ENCODE measurements at regions not wholly inside any gene's neighbourhood (a gene's known extent, or its start where the extent isn't known, plus 50 kb on each side); places are given as distances from the start of the nearest gene placed in this dataset.
"Not testable (repeated sequence)": the region's sequence is repeated elsewhere in the genome, so short reads cannot be mapped to it uniquely, and the experiment has no call there.

DNA sequence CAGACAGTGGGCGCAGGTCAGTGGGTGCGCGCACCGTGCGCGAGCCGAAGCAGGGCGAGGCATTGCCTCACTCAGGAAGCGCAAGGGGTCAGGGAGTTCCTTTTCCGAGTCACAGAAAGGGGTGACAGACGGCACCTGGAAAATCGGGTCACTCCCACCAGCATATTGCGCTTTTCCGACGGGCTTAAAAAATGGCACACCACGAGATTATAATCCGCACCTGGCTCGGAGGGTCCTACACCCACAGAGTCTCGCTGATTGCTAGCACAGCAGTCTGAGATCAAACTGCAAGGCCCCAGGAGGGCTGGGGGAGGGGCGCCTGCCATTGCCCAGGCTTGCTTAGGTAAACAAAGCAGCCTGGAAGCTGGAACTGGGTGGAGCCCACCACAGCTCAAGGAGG lies 372.2 kb downstream of the NKX6-1 start:
- not testable (repeated sequence) for DNase-seq

DNA sequence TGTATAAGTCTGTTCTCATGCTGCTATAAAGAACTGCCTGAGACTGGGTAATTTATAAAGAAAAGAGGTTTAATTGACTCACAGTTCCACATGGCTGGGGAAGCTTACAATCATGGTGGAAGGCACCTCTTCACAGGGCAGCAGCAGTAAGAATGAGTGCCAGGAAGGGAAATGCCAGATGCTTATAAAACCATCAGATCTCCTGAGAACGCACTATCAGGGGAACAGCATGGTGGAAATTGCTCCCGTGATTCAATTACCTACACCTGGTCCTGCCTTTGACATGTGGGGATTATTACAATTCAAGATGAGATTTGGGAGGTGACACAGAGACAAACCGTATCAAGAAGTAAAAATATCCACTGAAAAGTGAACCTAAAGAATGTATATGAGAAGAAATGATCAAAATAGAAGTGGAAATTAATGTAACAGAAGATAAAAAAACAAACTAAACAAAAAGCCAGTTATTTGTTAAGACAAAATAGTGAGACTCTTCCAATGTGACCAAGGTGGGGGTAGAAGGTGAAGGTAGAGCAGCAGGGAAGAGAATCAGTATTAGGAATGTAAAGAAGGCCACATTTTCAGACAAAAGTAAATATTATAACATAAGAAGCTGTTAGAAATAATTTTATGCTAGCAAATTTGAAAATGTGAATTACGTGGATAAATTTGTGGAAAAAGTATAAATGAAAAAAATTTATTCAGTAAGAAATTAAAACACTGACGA lies 372.9 kb downstream of the NKX6-1 start:
- DNase-seq, result no peak

DNA sequence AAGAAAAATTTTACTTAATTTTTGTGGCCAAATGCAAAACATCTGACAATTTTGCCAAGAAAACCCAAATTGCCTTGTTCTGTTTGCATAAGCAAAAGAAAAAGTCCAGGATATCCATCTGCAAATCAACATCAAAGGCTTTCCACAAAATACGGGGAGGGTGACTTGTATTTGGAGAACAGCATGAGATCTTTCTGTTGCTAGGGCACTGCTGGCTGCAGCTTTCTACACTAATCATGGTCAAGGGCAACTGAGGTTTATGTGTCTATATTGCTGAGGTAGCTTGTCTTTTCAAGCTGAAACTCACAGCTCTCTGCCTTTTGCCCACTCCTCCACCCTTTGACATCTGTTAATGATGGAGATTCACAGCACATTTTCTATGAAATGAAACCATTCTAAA lies 389.1 kb downstream of the NKX6-1 start:
- DNase-seq, result no peak

DNA sequence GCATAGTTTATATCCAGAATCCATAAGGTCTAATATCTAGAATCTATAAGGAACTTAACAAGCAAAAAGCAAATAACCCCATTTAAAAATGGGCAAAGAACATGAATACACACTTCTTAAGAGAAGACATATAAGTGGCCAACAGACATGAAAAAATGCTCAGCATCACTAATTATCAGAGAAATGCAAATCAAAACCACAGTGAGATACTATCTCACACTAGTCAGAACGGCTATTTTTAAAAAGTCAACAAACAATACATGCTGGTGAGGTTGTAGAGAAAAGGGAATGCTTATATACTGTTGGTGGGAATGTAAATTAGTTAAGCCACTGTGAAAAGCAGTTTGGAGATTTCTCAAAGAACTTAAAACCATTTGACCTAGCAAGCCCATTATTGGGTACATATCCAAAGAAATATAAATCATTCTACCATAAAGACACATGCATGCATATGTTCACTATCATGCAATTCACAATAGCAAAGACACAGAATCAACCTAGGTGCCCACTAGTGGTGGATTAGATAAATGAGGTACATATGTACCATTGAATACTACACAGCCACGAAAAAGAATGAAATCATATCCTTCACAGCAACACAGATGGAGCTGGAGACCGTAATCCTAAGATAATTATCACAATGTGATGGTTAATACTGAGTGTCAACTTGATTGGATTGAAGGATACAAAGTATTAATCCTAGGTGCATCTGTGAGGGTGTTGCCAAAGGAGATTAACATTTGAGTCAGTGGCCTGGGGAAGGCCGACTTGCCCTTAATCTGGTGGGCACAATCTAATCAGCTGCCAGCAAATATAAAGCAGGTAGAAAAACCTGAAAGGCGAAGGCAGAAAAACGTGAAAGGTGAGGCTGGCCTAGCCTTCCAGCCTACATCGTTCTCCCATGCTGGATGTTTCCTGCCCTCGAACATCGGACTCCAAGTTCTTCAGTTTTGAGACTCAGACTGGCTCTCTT lies 397.2 kb downstream of the NKX6-1 start:
- DNase-seq, result not testable (repeated sequence)

DNA sequence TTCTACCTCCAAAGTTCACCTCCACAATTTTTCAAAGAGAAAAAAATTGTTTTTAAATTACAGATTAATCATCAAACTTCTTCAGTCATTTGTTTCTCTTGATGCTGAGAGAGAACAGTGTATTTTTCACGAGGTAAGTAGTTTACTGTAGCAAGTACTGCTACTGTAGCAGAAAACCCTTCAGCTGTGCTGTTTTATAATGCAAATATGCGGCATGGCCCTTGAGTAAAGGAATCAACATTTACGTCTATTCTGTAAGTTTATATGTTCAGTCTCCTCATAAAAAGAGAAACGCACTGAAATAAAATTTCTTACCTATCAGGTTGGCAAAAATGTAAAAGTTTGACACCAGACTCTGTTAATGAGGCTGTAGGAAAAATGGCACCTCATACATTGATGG lies 399.0 kb downstream of the NKX6-1 start:
- no peak for DNase-seq

DNA sequence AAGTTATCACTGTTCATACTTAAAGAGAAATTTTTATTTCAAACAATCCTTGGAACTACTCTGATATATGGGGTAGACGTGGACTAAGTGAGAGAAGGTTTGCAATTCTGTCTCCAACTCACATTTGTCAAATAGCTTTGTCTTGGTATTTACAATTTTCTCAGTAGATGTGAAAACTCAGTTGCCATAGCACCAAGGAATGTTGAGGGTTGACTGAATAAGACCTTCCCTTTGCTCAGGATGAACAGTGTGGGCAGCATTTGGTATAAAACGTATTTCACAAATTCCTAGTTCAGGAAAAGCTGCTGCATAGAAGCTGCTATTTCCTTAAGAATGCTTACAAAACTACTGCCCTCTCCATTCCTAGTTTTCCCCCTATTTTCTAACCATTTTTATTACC lies 399.5 kb downstream of the NKX6-1 start:
- DNase-seq, result peak in 3 of 56 donors; percentile 0 to 2 (median 1)

DNA sequence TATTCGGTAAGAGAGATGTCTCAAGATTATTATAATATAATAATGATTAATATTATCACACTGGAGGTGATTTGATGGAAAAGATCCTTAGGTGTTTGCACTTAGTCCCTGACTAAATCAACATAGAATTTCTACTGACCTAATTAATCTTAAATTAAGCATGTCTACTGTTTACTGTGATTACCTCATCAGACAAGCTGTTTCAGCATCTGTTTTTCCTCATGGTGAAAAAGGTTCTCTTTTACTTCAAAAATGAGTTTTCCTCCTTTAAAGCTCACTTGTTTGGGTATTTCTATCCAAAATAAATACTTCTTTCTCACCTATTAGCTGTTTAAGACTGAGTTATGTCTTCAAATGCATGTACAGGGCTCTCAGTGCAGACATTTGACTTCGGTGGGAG lies 407.8 kb downstream of the NKX6-1 start:
- no peak for DNase-seq

DNA sequence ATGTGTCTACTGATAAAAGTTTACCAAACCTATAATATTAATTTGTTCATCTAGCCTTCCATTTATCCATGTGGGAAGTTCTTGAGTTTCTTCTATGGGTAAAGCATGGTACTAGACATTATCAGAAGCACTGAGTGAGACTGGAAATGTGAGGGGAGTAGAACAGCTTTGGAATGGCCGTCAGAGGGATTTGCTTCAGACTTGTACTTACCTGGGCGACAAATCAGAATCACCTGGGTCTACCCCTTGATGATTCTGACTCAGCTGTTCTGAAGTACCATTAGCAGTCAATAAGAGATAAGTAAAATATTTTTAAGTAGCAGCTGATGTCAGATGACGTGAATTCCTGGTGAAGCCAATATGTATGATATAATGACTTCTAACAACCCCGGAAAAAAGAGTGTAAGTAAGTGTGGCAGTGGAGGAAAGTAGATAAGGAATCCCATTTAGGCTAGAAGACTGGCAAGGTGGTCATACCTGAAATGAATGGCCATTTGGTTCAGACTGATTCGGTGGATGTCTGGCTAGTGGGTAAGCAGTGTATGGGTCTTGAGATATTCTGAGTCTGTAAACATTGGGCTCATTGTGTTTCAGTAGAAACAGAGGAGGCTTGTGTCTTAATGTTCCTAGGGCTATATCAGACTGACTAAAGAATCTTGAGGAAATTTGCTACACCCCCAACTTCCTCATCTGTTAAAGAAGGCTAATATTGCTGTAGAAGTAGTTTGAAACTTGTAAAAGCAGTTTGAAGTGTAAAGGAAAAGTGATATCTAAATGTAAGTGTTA lies 409.2 kb downstream of the NKX6-1 start:
- no peak for DNase-seq

DNA sequence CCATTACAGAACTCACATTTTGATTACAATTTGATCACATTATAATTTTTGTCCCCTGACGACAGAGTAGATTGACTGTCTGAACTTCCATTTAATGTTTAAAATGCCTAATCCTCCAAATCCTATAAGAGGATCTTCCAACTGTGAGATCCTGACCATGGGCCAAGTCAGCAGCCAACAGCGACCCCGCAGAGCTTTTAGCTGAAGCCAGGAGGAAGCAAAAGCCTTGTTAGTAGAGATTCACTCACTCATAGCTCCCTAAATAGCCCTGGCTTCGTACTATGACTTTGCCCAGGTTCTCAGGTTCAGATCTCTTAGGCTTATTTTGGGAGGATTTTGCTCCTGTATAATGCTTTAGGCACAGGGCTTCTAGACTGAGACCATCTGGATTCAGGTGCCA lies 413.1 kb downstream of the NKX6-1 start:
- no peak for DNase-seq

DNA sequence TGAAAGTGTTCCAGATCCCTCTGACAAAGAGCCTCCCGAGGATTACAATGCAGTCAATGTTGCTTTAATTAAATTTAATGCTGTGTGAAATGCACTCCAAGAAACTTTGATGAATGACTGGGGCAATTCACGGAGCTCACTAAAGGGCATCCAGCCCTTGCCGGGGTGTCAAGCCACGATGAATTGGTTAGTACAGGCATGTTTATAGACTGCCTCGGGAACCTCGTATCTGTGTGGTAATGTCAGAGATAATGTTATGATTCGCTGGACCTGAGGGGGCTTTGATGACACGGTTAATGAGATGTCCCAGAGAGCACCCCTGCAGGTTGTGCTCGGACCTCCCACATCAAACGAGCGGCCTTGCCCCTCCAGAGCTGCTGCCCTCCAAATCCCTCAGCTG lies 428.8 kb downstream of the NKX6-1 start:
- no peak for DNase-seq

DNA sequence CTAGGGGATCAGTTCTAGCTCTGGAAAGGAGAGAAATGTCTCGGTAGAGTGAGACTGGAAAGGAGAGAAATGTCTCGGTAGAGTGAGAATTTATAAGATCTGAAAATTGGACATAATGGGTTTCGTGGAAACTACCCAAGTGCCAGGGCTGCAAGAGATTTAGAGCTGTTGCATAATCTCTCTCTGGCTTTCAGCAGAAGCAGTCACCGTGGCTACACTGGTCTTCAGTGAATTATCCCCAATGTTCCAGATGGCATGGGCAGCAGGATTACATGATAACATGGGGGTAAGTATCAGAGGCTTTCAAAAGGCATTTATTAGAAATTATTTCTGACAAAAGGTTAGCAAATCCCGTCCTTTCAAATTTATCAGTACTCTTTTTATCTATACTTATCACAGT lies 435.5 kb downstream of the NKX6-1 start:
- no peak for DNase-seq

DNA sequence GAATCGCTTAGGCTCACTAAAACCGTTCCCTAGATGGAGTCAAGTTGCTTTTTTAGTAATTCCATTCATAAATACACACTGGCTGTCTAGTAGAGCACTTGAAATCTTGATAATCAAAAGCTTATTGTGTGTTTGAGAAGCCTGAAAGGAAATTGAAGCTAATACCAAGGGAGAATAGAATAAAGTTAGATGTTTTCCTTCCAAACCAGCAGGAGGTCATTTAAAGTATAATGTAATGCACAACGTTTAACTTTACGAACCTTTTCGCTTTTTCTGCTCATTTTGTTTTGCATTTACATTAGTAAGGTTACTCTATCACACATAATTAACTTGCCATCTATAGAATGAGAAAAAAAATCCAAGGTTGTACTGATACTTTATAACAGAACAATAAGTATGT lies 440.9 kb downstream of the NKX6-1 start:
- DNase-seq, result no peak

DNA sequence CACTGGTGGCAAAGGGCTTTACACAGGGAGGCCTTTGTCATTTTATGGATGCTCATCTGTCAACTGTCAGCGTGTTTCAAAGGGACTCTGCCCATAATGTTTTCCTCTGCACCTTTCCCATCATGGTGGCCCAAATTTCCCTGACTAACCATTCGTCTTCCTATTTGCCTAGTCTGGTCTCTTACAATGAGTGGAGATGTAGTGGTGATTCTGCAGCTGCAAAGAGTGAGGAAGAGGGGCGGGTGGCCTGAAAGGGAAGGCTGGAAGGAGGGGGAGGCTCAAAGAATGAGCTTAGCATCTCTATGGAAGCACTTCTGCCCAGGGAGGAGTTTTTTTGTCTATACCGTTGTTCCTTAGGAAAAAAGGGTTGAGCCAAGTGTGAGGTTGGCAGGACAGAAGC lies 447.5 kb downstream of the NKX6-1 start:
- DNase-seq, result no peak

DNA sequence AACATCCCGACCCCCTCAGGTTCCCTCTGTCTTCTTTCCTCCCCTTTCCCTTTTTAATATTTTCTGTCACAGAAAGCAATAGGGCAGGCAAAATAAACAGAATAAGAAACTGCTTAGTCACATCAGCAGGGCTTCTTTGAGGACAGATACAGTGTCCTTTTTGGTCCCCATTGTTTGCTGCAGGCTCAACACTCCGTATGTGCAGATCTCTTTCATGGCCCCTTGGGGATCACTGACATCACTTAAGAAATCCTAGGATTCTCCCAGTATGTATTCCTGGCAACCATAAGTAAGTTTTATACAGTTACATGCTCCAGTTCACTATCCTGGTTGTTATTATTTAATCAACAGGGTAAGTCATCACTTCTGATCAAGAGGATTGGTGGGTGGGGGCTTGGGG lies 448.0 kb downstream of the NKX6-1 start:
- DNase-seq, result no peak

DNA sequence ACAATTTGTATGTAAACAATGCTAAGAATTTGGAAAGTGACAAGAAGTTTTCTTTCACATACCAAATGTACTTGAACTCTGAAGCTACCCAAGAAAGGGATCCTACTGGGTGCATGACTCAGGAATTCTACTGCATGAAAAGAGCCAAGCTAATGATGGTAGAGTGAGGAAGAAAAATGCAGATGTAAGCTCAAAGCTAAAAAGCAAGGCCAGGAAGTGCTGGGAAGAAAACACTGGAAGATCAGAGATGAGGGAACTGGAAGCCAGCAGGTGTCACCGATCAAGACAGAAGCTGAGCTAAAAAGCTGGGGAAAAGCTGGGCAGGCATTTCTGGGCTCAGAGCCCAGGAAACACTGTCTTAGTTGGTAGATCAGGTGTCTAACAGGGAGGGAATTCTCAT lies 449.1 kb downstream of the NKX6-1 start:
- no peak for DNase-seq

DNA sequence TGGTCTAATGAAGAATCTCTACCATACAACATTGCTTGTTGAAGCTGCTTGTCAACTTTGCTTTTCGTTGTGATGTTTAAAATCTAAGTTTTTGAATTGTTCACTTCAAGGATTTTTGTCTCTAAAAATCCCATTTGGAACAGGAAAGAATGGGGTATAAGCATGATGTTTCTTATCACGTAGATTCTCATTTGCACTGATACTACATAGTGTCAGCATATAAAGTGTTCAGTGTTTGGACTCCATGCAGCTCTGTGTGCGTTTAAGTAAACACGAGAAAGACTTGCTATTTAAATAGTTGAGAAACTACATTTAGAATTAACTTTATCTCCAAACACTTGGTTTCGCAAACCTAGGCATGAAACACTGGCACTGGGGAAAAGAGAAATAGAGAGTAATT lies 452.5 kb downstream of the NKX6-1 start:
- DNase-seq, result no peak

DNA sequence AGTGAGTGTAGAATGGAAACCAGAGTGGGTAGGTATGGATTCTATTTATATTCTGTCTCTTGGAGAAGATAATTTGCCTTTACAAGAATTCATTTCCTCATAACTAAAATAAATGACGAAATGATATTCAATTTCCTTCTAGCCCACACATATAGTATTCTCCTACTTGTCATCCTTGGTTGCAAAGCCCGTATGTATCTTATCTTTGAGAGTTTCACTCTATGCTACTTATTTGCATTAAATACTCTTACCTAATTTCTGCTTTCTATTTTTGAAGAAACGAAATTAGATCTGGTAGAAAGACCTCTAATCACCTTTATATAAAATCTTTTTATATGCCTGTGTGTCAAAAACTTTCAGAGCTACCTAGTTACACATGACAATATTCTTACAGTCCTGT lies 457.7 kb downstream of the NKX6-1 start:
- no peak for DNase-seq

DNA sequence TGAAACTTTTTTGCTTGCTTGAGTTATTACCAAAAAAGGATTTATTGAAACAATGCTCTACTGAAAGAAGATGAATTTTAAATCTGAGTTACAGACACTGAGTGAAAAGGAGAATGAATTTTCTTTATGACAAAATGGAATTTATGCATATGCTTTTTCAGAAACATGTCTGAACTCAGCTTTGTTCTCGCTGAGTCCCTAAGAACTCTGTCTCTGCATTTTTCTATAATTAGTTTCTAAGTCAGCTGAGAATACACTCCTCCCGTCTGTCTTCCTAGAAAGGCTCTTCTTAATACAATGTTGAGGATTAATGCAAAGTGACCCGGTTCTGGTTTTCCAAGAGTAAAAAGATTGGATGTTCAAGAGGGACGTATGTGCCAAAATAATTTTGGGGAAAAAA lies 463.5 kb downstream of the NKX6-1 start:
- no peak for DNase-seq

DNA sequence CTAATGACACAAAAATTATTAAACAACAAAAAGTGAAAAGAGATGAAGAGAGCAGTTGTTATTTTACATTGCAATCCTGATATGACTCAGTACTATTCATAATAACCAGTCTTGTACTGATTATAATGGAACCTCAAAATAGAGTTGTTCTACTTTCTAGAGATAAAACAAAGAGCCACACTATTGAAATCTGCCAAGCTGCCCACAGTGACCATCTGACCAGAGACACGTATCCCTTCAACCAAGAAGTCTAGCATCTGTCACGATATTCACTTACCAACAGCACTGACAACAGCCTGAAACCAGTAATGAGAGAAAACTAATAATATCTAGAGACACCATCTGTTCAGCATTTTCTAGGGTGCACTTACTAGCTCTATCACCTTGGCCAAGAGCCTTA lies 466.7 kb downstream of the NKX6-1 start:
- no peak for DNase-seq

DNA sequence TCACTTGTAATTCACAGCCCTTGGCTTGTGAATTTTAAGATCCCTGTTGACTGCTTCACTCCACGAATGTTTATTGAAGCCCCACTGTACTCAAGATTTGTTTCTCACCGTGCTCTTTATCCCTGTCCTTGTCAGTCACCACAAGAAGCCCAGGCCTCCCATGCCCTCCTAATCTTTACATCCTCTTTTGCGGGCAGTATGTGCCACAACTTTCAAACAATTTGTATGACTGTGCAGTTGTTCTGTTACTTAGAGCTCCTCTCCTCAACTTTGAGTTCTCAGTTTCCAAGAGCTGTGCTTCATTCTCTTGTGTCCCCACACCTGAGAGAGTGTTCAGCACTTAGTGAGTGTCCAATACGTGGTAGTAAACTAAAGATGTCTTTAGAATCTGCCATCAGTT lies 467.7 kb downstream of the NKX6-1 start:
- no peak for DNase-seq

DNA sequence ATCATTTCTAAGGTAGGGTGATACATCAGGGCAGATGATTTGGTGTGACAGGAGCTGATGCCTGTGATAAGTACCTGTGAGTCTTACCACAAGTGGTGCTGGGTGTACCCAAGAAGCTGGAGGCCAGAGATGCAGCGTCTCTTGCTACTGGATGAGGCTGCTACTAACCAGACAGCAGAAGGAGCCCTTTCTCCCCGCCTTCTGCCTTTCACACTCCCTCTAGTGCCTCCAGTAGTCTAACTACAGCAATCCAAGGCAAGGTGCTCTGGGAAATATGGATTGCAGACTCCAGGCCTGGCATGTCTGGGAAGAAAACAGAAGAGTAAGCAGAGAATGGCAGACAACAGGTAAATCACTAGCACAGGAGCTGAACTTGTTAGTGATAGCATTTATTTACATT lies 470.8 kb downstream of the NKX6-1 start:
- no peak for DNase-seq

DNA sequence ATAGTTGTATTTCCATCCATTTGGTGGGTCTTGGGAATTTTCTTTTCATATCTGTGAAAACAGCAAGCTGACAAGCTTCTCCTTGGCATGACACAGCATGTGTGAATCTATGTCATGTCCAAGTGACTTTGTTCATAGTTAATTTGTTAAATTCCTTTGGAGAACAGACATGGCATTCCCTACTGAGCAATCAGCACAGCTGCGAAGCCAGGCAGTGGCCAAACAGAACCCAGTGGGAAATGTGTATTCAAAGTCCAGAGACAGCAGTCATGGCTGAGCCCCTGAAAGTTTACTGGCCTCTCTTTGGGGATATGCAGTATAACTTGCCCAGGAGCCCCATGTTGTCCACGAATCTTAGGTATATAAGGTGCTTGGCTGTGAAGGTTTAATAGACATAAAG lies 474.7 kb downstream of the NKX6-1 start:
- no peak for DNase-seq
